Peyer's patch (tissue), 4 donors: ENCODE measurements at regions not wholly inside any gene's neighbourhood (a gene's known extent, or its start where the extent isn't known, plus 50 kb on each side); places are given as distances from the start of the nearest gene placed in this dataset.

Experiments used
- DNase-seq, 3 donors: peaks; one replicate each; pipeline ENCODE4 v3.0.0-alpha.2; 2017 to 2019
- H3K27ac ChIP-seq, 4 donors: fragments of 200-600 bp; sonication (generic); one replicate each; pipeline ENCODE4 v1.5.1; 2016 to 2019
- H3K27me3 ChIP-seq, 2 donors: fragments of 200-600 bp; sonication (generic); one replicate each; pipeline ENCODE4 v1.5.1; 2019
- H3K36me3 ChIP-seq, 3 donors: fragments of 200-600 bp; sonication (generic); one replicate each; pipeline ENCODE4 v1.5.1; 2016 to 2019
- H3K4me1 ChIP-seq, 4 donors: fragments of 200-600 bp; sonication (generic); one replicate each; pipeline ENCODE4 v1.5.1; 2016 to 2019
- H3K4me3 ChIP-seq, 4 donors: fragments of 200-600 bp; sonication (generic); 1 replicate in 3 of 4; 2 replicates in 1 of 4; pipeline ENCODE4 v1.5.1; 2016 to 2019; ENCODE audit warnings: mild to moderate bottlenecking in 1 of 4
- H3K9me3 ChIP-seq, 4 donors: fragments of 200-600 bp; sonication (generic); one replicate each; pipeline ENCODE4 v1.5.1; 2016 to 2019; ENCODE audit warnings: mild to moderate bottlenecking in 1 of 4
- POLR2A ChIP-seq, 2 donors: fragments of 450-650 bp; IDR thresholded peaks; one replicate each; pipeline ENCODE4 v1.5.1; 2017; ENCODE audit warnings: antibody characterized with exemption in 2 of 2, mild to moderate bottlenecking in 2 of 2, moderate library complexity in 2 of 2
- TF ChIP-seq, protein P1 (sequence below), 6 experiments: fragments of 450-650 bp in 4 of 6; fragments of 200-600 bp in 2 of 6; sonication (generic) in 1 of 6; IDR thresholded peaks; one replicate each; pipeline ENCODE4 v1.5.1; 2017 to 2019; ENCODE audit warnings: antibody characterized with exemption in 6 of 6, mild to moderate bottlenecking in 3 of 6, moderate library complexity in 1 of 6

DNA sequence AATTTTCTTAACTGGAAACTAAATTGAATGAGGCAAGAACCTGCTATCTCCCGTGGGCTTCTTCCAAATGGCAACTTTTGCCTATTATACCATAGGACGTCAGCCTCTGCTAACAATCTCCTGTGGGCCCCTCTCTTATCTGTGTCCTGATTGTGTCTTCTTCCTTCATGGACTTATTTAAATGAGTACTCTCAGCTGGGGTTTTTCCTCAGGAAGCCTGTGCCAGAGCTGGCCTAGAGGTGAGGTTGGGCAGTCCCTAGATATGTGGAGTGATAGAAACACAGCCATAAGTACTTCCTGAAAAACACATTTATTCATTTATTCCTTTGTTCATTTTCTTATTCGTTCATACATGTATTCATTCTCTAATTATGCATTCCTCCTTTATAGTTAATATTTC, 712.5 kb upstream of the SLIT2 start:
- Histone ChIP-seq H3K9me3 (no peaks in the 10 kb centered on the region), H3K36me3 (no peaks in the 10 kb centered on the region), H3K27me3 (no peaks in the 10 kb centered on the region), H3K4me3 (no peak overlapping the region), H3K27ac (no peak overlapping the region), H3K4me1 (no peaks in the 10 kb centered on the region)
- TF ChIP-seq, protein P1, sequence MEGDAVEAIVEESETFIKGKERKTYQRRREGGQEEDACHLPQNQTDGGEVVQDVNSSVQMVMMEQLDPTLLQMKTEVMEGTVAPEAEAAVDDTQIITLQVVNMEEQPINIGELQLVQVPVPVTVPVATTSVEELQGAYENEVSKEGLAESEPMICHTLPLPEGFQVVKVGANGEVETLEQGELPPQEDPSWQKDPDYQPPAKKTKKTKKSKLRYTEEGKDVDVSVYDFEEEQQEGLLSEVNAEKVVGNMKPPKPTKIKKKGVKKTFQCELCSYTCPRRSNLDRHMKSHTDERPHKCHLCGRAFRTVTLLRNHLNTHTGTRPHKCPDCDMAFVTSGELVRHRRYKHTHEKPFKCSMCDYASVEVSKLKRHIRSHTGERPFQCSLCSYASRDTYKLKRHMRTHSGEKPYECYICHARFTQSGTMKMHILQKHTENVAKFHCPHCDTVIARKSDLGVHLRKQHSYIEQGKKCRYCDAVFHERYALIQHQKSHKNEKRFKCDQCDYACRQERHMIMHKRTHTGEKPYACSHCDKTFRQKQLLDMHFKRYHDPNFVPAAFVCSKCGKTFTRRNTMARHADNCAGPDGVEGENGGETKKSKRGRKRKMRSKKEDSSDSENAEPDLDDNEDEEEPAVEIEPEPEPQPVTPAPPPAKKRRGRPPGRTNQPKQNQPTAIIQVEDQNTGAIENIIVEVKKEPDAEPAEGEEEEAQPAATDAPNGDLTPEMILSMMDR (IDR thresholded peaks at IDR 0.05), result no peak
- TF ChIP-seq POLR2A (IDR thresholded peaks at IDR 0.05), result no peak
- DNase-seq, result no peak

DNA sequence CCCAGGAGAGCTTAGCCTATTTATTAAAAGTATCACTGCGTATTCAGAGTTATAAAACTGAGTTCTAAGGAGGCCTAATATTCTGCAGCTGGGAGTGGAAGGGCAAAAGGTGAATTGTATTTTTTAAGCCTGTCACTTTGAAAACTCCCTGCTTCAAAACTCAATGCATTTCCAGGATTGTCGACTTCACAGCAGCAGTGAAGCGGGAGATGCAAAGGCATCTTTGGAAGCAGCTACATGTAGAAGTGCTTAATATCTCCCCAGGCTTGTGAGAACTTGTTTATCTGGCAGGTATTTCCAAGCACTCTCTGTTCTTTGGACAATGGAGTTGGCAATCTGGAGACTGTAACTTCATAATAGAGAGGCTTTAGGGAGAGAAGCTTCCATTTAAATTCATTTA, 717.5 kb upstream of the SLIT2 start:
- no peak for DNase-seq
- no peak for TF ChIP-seq POLR2A (IDR thresholded peaks at IDR 0.05)
- TF ChIP-seq, protein P1 (IDR thresholded peaks at IDR 0.05), result no peak
- Histone ChIP-seq H3K27ac (no peak overlapping the region), H3K4me3 (no peak overlapping the region), H3K4me1 (no peaks in the 10 kb centered on the region), H3K9me3 (no peaks in the 10 kb centered on the region), H3K36me3 (no peaks in the 10 kb centered on the region), H3K27me3 (no peaks in the 10 kb centered on the region)

- no peaks in the 10 kb centered on the region for H3K27me3 ChIP-seq
- H3K4me3 ChIP-seq, result no peak overlapping the region
- TF ChIP-seq, protein P1 (IDR thresholded peaks at IDR 0.05), result no peak
- no peak for TF ChIP-seq POLR2A (IDR thresholded peaks at IDR 0.05)
- DNase-seq, result no peak
- H3K9me3 ChIP-seq, result no peaks in the 10 kb centered on the region
- H3K36me3 ChIP-seq, result no peaks in the 10 kb centered on the region
- no peak overlapping the region for H3K27ac ChIP-seq
- H3K4me1 ChIP-seq, result no peaks in the 10 kb centered on the region
Observed at GRCh38 chr4:19531906-19532848, 719.5 kb upstream of the SLIT2 start.

DNA sequence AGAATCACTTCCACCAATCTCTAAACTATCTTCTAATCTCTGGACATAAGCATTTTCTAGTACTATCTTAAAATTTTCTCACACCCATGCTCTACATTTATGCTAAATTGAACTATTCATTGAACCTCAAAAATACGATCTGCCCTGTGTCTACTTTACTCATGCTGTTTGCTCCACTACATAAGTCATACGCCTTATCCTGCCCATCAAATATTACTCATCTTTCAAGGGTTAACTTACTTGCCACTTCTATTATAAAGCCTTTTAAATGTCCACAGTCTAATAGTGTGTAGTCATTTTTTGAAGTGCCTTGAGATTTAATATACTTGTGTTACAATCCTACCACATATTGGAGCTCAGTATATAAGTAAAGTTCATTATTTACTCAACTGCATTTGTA, 727.7 kb upstream of the SLIT2 start:
- H3K27me3 ChIP-seq, result no peaks in the 10 kb centered on the region
- no peak overlapping the region for H3K27ac ChIP-seq
- H3K9me3 ChIP-seq, result peaks cover 0 to 2% (median 0%) of the 10 kb centered on the region in 4 donors
- H3K4me3 ChIP-seq, result no peak overlapping the region
- no peaks in the 10 kb centered on the region for H3K36me3 ChIP-seq
- DNase-seq, result no peak
- TF ChIP-seq, protein P1 (IDR thresholded peaks at IDR 0.05), result no peak
- TF ChIP-seq POLR2A (IDR thresholded peaks at IDR 0.05), result no peak
- no peaks in the 10 kb centered on the region for H3K4me1 ChIP-seq

- Histone ChIP-seq H3K36me3 (no peaks in the 10 kb centered on the region), H3K27me3 (no peaks in the 10 kb centered on the region), H3K4me1 (no peaks in the 10 kb centered on the region), H3K27ac (no peak overlapping the region), H3K9me3 (peaks cover 0 to 4% (median 0%) of the 10 kb centered on the region in 4 donors), H3K4me3 (no peak overlapping the region)
- no peak for DNase-seq
- TF ChIP-seq, protein P1 (IDR thresholded peaks at IDR 0.05), result no peak
- no peak for TF ChIP-seq POLR2A (IDR thresholded peaks at IDR 0.05)
Observed at GRCh38 chr4:19522966-19523365, 728.7 kb upstream of the SLIT2 start.
